WTC11 (cell line): ENCODE measurements at regions not wholly inside any gene's neighbourhood (a gene's known extent, or its start where the extent isn't known, plus 50 kb on each side); places are given as distances from the start of the nearest gene placed in this dataset.

ENCODE experiments used
- ATAC-seq: fragments of 200-7000 bp; cut with Tn5 transposase; 2 replicates; pipeline ENCODE4 v1.10.0; 2021; ENCODE audit warnings: mild to moderate bottlenecking, moderate library complexity
- CTCF ChIA-PET: fragments of 300-600 bp; sonication (Branson Sonifier 250); formaldehyde crosslinking; loops from one replicate; lab custom pipeline; 2021; ENCODE audit warnings: antibody characterized with exemption; lab: Charles Lee
- POLR2A ChIA-PET: fragments of 350-600 bp; sonication (Branson Sonifier 250); formaldehyde crosslinking; loops from one replicate; lab custom pipeline; 2021; ENCODE audit warnings: antibody characterized with exemption; lab: Charles Lee
- DNase-seq: peaks from one replicate; pipeline ENCODE4 v3.0.0; 2021; ENCODE audit warnings: low spot score
- H3K27ac Mint-ChIP-seq: 2 replicates; pipeline ENCODE4 v1.8.0; 2021; ENCODE audit warnings: mixed read lengths
- H3K27me3 Mint-ChIP-seq: 2 replicates; pipeline ENCODE4 v1.8.0; 2021; ENCODE audit warnings: low read depth, mild to moderate bottlenecking, moderate library complexity, mixed read lengths
- H3K36me3 Mint-ChIP-seq: 2 replicates; pipeline ENCODE4 v1.8.0; 2021; ENCODE audit warnings: mixed read lengths
- H3K4me1 Mint-ChIP-seq: 2 replicates; pipeline ENCODE4 v1.8.0; 2022; ENCODE audit warnings: mixed read lengths
- H3K4me3 Mint-ChIP-seq: 2 replicates; pipeline ENCODE4 v1.8.0; 2021; ENCODE audit warnings: mild to moderate bottlenecking, moderate library complexity, mixed read lengths
- H3K9me3 Mint-ChIP-seq: 2 replicates; pipeline ENCODE4 v1.8.0; 2021; ENCODE audit warnings: mixed read lengths
- FOXJ3 ChIP-seq: sonication (generic); formaldehyde crosslinking; IDR thresholded peaks from 2 replicates; pipeline ENCODE4 v1.9.0; 2021; ENCODE audit warnings: missing genetic modification reagents, mild to moderate bottlenecking, borderline replicate concordance
- FOXK1 ChIP-seq: sonication (generic); formaldehyde crosslinking; IDR thresholded peaks from 2 replicates; pipeline ENCODE4 v1.8.0; 2022; ENCODE audit warnings: mild to moderate bottlenecking, moderate library complexity, missing genetic modification reagents
- GABPB1 ChIP-seq: sonication (generic); formaldehyde crosslinking; IDR thresholded peaks from 2 replicates; pipeline ENCODE4 v1.8.1; 2023; ENCODE audit warnings: mild to moderate bottlenecking, missing genetic modification reagents
- GRHL2 ChIP-seq: fragments of 250-450 bp; sonication (Bioruptor Pico); IDR thresholded peaks from 2 replicates; pipeline ENCODE4 v1.8.0; 2022; ENCODE audit warnings: mild to moderate bottlenecking, moderate library complexity; ENCODE audit not compliant: insufficient replicate concordance, severe bottlenecking
- HMGA2 ChIP-seq: fragments of 250-450 bp; sonication (Bioruptor Pico); IDR thresholded peaks from 2 replicates; pipeline ENCODE4 v1.4.0; 2021; ENCODE audit warnings: mild to moderate bottlenecking, moderate library complexity
- KAT7 ChIP-seq: sonication (generic); formaldehyde crosslinking; IDR thresholded peaks from 2 replicates; pipeline ENCODE4 v1.8.1; 2023; ENCODE audit warnings: missing genetic modification reagents, mild to moderate bottlenecking, borderline replicate concordance
- MXD4 ChIP-seq: fragments of 250-450 bp; sonication (Bioruptor Pico); IDR thresholded peaks from 2 replicates; pipeline ENCODE4 v1.8.0; 2021; ENCODE audit warnings: mild to moderate bottlenecking, moderate library complexity, borderline replicate concordance
- NR1H2 ChIP-seq: sonication (generic); formaldehyde crosslinking; IDR thresholded peaks from 2 replicates; pipeline ENCODE4 v1.9.0; 2021; ENCODE audit warnings: mild to moderate bottlenecking, moderate library complexity, missing genetic modification reagents
- NR2C2 ChIP-seq: sonication (generic); formaldehyde crosslinking; IDR thresholded peaks from 2 replicates; pipeline ENCODE4 v1.8.0; 2022; ENCODE audit warnings: mild to moderate bottlenecking, missing genetic modification reagents
- OVOL2 ChIP-seq: fragments of 250-450 bp; sonication (Bioruptor Pico); IDR thresholded peaks from 2 replicates; pipeline ENCODE4 v1.9.0; 2021; ENCODE audit warnings: mild to moderate bottlenecking, borderline replicate concordance
- ZNF263 ChIP-seq: sonication (generic); formaldehyde crosslinking; IDR thresholded peaks from 2 replicates; pipeline ENCODE4 v1.8.1; 2022; ENCODE audit warnings: low read depth, mild to moderate bottlenecking, moderate library complexity, missing genetic modification reagents
- ZNF396 ChIP-seq: fragments of 250-450 bp; sonication (Bioruptor Pico); IDR thresholded peaks from 2 replicates; pipeline ENCODE4 v1.8.0; 2021; ENCODE audit warnings: mild to moderate bottlenecking, moderate library complexity, borderline replicate concordance
- TF ChIP-seq, protein P1 (sequence below): fragments of 250-450 bp; sonication (Bioruptor Pico); IDR thresholded peaks from 2 replicates; pipeline ENCODE4 v1.9.0; 2021; ENCODE audit warnings: moderate library complexity, mild to moderate bottlenecking, inconsistent platforms, borderline replicate concordance
- TF ChIP-seq, protein P2 (sequence below): fragments of 250-450 bp; sonication (Bioruptor Pico); IDR thresholded peaks from 2 replicates; pipeline ENCODE4 v1.8.0; 2021; ENCODE audit warnings: mild to moderate bottlenecking
- TF ChIP-seq, protein P3 (sequence below): sonication (generic); formaldehyde crosslinking; conservative IDR thresholded peaks from 2 replicates; pipeline ENCODE4 v1.8.1; 2023; ENCODE audit warnings: mild to moderate bottlenecking, low read depth, missing genetic modification reagents, moderate library complexity
- TF ChIP-seq, protein P4 (sequence below): sonication (generic); formaldehyde crosslinking; IDR thresholded peaks from 2 replicates; pipeline ENCODE4 v1.8.1; 2023; ENCODE audit warnings: mild to moderate bottlenecking, missing genetic modification reagents
- TF ChIP-seq, protein P5 (sequence below): sonication (generic); formaldehyde crosslinking; IDR thresholded peaks from 2 replicates; pipeline ENCODE4 v1.8.0; 2022; ENCODE audit warnings: mild to moderate bottlenecking, missing genetic modification reagents
- TF ChIP-seq, protein P6 (sequence below): fragments of 250-450 bp; sonication (Bioruptor Pico); IDR thresholded peaks from 2 replicates; pipeline ENCODE4 v1.9.0; 2021; ENCODE audit warnings: mild to moderate bottlenecking
- TF ChIP-seq, protein P7 (sequence below): sonication (generic); formaldehyde crosslinking; IDR thresholded peaks from 2 replicates; pipeline ENCODE4 v1.8.0; 2023; ENCODE audit warnings: mild to moderate bottlenecking, missing genetic modification reagents

DNA sequence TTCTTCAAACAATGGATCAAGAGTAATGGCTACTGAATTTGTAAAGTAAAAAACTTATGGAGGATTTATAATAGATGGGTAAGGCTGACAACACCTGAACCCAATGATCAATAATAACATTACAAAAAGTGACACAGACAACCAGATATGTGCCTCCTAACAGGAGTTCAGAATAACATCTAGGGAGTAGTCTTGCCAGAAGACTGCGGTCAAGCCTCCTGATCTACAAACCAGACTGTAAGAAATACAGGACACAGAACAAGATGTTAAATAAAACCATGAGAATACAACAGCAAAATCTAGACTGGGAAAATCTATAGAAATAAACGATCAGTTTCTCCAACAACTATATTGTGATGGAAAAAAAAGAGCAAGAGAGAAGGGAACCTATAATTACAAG lies 262.6 kb upstream of the TMTC1 start:
- no peak for ATAC-seq
- DNase-seq: no peak
- peaks cover 17% of the 10 kb centered on the region for H3K9me3 Mint-ChIP-seq
- H3K27ac Mint-ChIP-seq: no peak overlapping the region
- peaks cover 29% of the 10 kb centered on the region for H3K4me1 Mint-ChIP-seq
- POLR2A ChIA-PET: no interaction called here
- TF ChIP-seq, protein P1, sequence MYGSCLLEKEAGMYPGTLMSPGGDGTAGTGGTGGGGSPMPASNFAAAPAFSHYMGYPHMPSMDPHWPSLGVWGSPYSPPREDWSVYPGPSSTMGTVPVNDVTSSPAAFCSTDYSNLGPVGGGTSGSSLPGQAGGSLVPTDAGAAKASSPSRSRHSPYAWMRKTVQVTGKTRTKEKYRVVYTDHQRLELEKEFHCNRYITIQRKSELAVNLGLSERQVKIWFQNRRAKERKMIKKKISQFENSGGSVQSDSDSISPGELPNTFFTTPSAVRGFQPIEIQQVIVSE: no peak
- TF ChIP-seq, protein P2, sequence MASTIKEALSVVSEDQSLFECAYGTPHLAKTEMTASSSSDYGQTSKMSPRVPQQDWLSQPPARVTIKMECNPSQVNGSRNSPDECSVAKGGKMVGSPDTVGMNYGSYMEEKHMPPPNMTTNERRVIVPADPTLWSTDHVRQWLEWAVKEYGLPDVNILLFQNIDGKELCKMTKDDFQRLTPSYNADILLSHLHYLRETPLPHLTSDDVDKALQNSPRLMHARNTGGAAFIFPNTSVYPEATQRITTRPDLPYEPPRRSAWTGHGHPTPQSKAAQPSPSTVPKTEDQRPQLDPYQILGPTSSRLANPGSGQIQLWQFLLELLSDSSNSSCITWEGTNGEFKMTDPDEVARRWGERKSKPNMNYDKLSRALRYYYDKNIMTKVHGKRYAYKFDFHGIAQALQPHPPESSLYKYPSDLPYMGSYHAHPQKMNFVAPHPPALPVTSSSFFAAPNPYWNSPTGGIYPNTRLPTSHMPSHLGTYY (CRISPR knock-in tag): no peak
- TF ChIP-seq NR2C2 (CRISPR knock-in tag) (no peak), ZNF263 (CRISPR knock-in tag) (no peak), NR1H2 (CRISPR knock-in tag) (no peak), KAT7 (no peak), ZNF396 (CRISPR knock-in tag) (no peak), OVOL2 (no peak), MXD4 (no peak), GRHL2 (CRISPR knock-in tag) (no peak)
- TF ChIP-seq, protein P3, sequence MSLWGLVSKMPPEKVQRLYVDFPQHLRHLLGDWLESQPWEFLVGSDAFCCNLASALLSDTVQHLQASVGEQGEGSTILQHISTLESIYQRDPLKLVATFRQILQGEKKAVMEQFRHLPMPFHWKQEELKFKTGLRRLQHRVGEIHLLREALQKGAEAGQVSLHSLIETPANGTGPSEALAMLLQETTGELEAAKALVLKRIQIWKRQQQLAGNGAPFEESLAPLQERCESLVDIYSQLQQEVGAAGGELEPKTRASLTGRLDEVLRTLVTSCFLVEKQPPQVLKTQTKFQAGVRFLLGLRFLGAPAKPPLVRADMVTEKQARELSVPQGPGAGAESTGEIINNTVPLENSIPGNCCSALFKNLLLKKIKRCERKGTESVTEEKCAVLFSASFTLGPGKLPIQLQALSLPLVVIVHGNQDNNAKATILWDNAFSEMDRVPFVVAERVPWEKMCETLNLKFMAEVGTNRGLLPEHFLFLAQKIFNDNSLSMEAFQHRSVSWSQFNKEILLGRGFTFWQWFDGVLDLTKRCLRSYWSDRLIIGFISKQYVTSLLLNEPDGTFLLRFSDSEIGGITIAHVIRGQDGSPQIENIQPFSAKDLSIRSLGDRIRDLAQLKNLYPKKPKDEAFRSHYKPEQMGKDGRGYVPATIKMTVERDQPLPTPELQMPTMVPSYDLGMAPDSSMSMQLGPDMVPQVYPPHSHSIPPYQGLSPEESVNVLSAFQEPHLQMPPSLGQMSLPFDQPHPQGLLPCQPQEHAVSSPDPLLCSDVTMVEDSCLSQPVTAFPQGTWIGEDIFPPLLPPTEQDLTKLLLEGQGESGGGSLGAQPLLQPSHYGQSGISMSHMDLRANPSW (CRISPR knock-in tag): no peak
- TF ChIP-seq, protein P4, sequence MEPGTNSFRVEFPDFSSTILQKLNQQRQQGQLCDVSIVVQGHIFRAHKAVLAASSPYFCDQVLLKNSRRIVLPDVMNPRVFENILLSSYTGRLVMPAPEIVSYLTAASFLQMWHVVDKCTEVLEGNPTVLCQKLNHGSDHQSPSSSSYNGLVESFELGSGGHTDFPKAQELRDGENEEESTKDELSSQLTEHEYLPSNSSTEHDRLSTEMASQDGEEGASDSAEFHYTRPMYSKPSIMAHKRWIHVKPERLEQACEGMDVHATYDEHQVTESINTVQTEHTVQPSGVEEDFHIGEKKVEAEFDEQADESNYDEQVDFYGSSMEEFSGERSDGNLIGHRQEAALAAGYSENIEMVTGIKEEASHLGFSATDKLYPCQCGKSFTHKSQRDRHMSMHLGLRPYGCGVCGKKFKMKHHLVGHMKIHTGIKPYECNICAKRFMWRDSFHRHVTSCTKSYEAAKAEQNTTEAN (CRISPR knock-in tag): no peak
- TF ChIP-seq, protein P5, sequence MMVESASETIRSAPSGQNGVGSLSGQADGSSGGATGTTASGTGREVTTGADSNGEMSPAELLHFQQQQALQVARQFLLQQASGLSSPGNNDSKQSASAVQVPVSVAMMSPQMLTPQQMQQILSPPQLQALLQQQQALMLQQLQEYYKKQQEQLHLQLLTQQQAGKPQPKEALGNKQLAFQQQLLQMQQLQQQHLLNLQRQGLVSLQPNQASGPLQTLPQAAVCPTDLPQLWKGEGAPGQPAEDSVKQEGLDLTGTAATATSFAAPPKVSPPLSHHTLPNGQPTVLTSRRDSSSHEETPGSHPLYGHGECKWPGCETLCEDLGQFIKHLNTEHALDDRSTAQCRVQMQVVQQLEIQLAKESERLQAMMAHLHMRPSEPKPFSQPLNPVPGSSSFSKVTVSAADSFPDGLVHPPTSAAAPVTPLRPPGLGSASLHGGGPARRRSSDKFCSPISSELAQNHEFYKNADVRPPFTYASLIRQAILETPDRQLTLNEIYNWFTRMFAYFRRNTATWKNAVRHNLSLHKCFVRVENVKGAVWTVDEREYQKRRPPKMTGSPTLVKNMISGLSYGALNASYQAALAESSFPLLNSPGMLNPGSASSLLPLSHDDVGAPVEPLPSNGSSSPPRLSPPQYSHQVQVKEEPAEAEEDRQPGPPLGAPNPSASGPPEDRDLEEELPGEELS (CRISPR knock-in tag): no peak
- H3K4me3 Mint-ChIP-seq: no peak overlapping the region
- H3K27me3 Mint-ChIP-seq: no peaks in the 10 kb centered on the region
- H3K36me3 Mint-ChIP-seq: no peaks in the 10 kb centered on the region
- CTCF ChIA-PET: no interaction called here

DNA sequence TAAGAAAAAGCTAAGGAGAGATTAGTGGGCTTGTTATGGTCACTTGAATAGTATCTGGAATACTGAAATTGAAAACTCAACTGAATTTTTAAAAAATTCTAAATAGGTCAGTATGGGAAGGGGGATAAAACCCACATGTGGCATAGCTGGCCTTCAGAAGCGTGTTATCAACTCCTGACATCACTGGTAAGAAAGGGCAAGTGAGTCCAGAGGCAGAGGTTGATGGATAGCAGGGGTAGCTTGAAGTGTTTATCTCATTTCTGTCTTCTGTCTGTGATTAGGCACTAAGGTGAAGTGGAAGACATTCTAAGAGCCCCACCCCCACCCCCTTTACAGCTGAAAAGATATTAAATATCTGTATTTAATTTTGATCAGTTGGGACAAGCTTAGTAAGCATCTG lies 261.4 kb upstream of the TMTC1 start:
- H3K27ac Mint-ChIP-seq: no peak overlapping the region
- H3K9me3 Mint-ChIP-seq: peaks cover 20% of the 10 kb centered on the region
- no peak for DNase-seq
- CTCF ChIA-PET: no interaction called here
- H3K4me1 Mint-ChIP-seq: peaks cover 29% of the 10 kb centered on the region
- no peak overlapping the region for H3K4me3 Mint-ChIP-seq
- ATAC-seq: no peak
- no peaks in the 10 kb centered on the region for H3K27me3 Mint-ChIP-seq
- POLR2A ChIA-PET: no interaction called here
- no peaks in the 10 kb centered on the region for H3K36me3 Mint-ChIP-seq
- TF ChIP-seq NR1H2 (CRISPR knock-in tag): no peak
- TF ChIP-seq, protein P6, sequence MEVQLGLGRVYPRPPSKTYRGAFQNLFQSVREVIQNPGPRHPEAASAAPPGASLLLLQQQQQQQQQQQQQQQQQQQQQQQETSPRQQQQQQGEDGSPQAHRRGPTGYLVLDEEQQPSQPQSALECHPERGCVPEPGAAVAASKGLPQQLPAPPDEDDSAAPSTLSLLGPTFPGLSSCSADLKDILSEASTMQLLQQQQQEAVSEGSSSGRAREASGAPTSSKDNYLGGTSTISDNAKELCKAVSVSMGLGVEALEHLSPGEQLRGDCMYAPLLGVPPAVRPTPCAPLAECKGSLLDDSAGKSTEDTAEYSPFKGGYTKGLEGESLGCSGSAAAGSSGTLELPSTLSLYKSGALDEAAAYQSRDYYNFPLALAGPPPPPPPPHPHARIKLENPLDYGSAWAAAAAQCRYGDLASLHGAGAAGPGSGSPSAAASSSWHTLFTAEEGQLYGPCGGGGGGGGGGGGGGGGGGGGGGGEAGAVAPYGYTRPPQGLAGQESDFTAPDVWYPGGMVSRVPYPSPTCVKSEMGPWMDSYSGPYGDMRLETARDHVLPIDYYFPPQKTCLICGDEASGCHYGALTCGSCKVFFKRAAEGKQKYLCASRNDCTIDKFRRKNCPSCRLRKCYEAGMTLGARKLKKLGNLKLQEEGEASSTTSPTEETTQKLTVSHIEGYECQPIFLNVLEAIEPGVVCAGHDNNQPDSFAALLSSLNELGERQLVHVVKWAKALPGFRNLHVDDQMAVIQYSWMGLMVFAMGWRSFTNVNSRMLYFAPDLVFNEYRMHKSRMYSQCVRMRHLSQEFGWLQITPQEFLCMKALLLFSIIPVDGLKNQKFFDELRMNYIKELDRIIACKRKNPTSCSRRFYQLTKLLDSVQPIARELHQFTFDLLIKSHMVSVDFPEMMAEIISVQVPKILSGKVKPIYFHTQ (CRISPR knock-in tag): no peak
- TF ChIP-seq ZNF396 (CRISPR knock-in tag): no peak
- no peak for TF ChIP-seq GABPB1 (CRISPR knock-in tag)
- TF ChIP-seq FOXK1 (CRISPR knock-in tag): no peak
- TF ChIP-seq HMGA2 (CRISPR knock-in tag): no peak
- TF ChIP-seq, protein P5 (CRISPR knock-in tag): no peak
- no peak for TF ChIP-seq FOXJ3 (CRISPR knock-in tag)
- TF ChIP-seq, protein P7, sequence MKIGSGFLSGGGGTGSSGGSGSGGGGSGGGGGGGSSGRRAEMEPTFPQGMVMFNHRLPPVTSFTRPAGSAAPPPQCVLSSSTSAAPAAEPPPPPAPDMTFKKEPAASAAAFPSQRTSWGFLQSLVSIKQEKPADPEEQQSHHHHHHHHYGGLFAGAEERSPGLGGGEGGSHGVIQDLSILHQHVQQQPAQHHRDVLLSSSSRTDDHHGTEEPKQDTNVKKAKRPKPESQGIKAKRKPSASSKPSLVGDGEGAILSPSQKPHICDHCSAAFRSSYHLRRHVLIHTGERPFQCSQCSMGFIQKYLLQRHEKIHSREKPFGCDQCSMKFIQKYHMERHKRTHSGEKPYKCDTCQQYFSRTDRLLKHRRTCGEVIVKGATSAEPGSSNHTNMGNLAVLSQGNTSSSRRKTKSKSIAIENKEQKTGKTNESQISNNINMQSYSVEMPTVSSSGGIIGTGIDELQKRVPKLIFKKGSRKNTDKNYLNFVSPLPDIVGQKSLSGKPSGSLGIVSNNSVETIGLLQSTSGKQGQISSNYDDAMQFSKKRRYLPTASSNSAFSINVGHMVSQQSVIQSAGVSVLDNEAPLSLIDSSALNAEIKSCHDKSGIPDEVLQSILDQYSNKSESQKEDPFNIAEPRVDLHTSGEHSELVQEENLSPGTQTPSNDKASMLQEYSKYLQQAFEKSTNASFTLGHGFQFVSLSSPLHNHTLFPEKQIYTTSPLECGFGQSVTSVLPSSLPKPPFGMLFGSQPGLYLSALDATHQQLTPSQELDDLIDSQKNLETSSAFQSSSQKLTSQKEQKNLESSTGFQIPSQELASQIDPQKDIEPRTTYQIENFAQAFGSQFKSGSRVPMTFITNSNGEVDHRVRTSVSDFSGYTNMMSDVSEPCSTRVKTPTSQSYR (CRISPR knock-in tag): no peak
